IMR-90 (cell line): ENCODE measurements at regions not wholly inside any gene's neighbourhood (a gene's known extent, or its start where the extent isn't known, plus 50 kb on each side); places are given as distances from the start of the nearest gene placed in this dataset.

Source experiments
- ATAC-seq: fragments of 200-7000 bp; cut with Tn5 transposase; 2 replicates; pipeline ENCODE4 v1.9.1; 2020; ENCODE audit warnings: low read depth, mild to moderate bottlenecking, moderate library complexity
- BruUV-seq: library from RNA; stranded (reverse); fragments of 400-500 nt; replicated peaks from 2 replicates; lab custom pipeline; 2021; lab: Mats Ljungman, UMichigan
- CTCF ChIA-PET: fragments of 300-600 bp; formaldehyde crosslinking; extraction: SDS; loops from one replicate; lab custom pipeline; 2021; ENCODE audit warnings: antibody characterized with exemption; lab: Yijun Ruan, JAX
- POLR2A ChIA-PET: fragments of 300-600 bp; sonication (Branson Sonifier 250); formaldehyde crosslinking; loops from one replicate; lab custom pipeline; 2022; ENCODE audit warnings: antibody characterized with exemption; ENCODE audit not compliant: unreplicated experiment; lab: Charles Lee
- DNase-seq: peaks from one replicate; pipeline ENCODE4 v3.0.0; 2013
- H2AFZ ChIP-seq: replicated peaks from 2 replicates; pipeline ENCODE3; 2013; ENCODE audit warnings: low read length, mild to moderate bottlenecking; ENCODE audit not compliant: poor library complexity
- H2AK5ac ChIP-seq: 2 replicates; pipeline ENCODE4 v1.6.1; 2013; ENCODE audit warnings: low read depth, low read length, inconsistent platforms
- H2AK9ac ChIP-seq: replicated peaks from 2 replicates; pipeline ENCODE3; 2013; ENCODE audit warnings: mild to moderate bottlenecking, low read depth, low read length, moderate library complexity; ENCODE audit not compliant: poor library complexity
- H2BK120ac ChIP-seq: 2 replicates; pipeline ENCODE4 v1.6.1; 2013; ENCODE audit warnings: low read depth, low read length, inconsistent platforms
- H2BK15ac ChIP-seq: 3 replicates; pipeline ENCODE4 v1.6.1; 2013; ENCODE audit warnings: low read depth, low read length, inconsistent platforms
- H2BK20ac ChIP-seq: 2 replicates; pipeline ENCODE4 v1.6.1; 2013; ENCODE audit warnings: low read depth, mild to moderate bottlenecking, inconsistent platforms, low read length, moderate library complexity
- H2BK5ac ChIP-seq: 2 replicates; pipeline ENCODE4 v1.6.1; 2013; ENCODE audit warnings: mild to moderate bottlenecking, low read depth, low read length, inconsistent platforms; ENCODE audit not compliant: poor library complexity, severe bottlenecking
- H3K14ac ChIP-seq: replicated peaks from 2 replicates; pipeline ENCODE4 v1.6.1; 2013; ENCODE audit warnings: low read depth, low read length, inconsistent platforms
- H3K18ac ChIP-seq: 2 replicates; pipeline ENCODE4 v1.6.1; 2013; ENCODE audit warnings: low read depth, low read length, control low read depth
- H3K23ac ChIP-seq: 2 replicates; pipeline ENCODE4 v1.6.1; 2013; ENCODE audit warnings: low read depth, low read length, inconsistent platforms
- H3K27ac ChIP-seq: 2 replicates; pipeline ENCODE4 v1.5.1; 2013; ENCODE audit warnings: mild to moderate bottlenecking, control low read depth, low read length; ENCODE audit not compliant: insufficient read depth
- H3K27me3 ChIP-seq: 2 replicates; pipeline ENCODE4 v1.6.1; 2013; ENCODE audit warnings: low read length; ENCODE audit not compliant: control insufficient read depth, insufficient read depth
- H3K36me3 ChIP-seq: 2 replicates; pipeline ENCODE4 v1.6.1; 2013; ENCODE audit warnings: low read length, mixed read lengths; ENCODE audit not compliant: control insufficient read depth, insufficient read depth
- H3K4ac ChIP-seq: 2 replicates; pipeline ENCODE4 v1.6.1; 2013; ENCODE audit warnings: low read depth, low read length, inconsistent platforms
- H3K4me1 ChIP-seq: 2 replicates; pipeline ENCODE4 v1.6.1; 2013; ENCODE audit warnings: low read length, mixed read lengths; ENCODE audit not compliant: control insufficient read depth, insufficient read depth
- H3K4me2 ChIP-seq: 2 replicates; pipeline ENCODE4 v1.6.1; 2013; ENCODE audit warnings: low read depth, mild to moderate bottlenecking, control low read depth, low read length, moderate library complexity
- H3K4me3 ChIP-seq: 2 replicates; pipeline ENCODE4 v1.5.1; 2013; ENCODE audit warnings: low read depth, mild to moderate bottlenecking, control low read depth, low read length, moderate library complexity; ENCODE audit not compliant: insufficient read depth
- H3K56ac ChIP-seq: 2 replicates; pipeline ENCODE4 v1.6.1; 2013; ENCODE audit warnings: low read length, inconsistent platforms; ENCODE audit not compliant: insufficient read depth; ENCODE audit errors: extremely low read depth
- H3K79me1 ChIP-seq, 2 experiments: 2 replicates each; pipeline ENCODE4 v1.6.1; 2013; ENCODE audit warnings: low read length in 2 of 2, inconsistent platforms in 1 of 2, low read depth in 1 of 2
- H3K9ac ChIP-seq: 2 replicates; pipeline ENCODE4 v1.6.1; 2013; ENCODE audit warnings: low read depth, low read length, control low read depth
- H3K9me1 ChIP-seq: 2 replicates; pipeline ENCODE4 v1.6.1; 2013; ENCODE audit warnings: low read length, inconsistent platforms; ENCODE audit not compliant: insufficient read depth
- H3K9me3 ChIP-seq: 2 replicates; pipeline ENCODE4 v1.6.1; 2013; ENCODE audit warnings: low read length; ENCODE audit not compliant: control insufficient read depth, insufficient read depth
- H4K20me1 ChIP-seq: 2 replicates; pipeline ENCODE4 v1.6.1; 2013; ENCODE audit warnings: low read length, inconsistent platforms; ENCODE audit not compliant: insufficient read depth
- H4K5ac ChIP-seq: 2 replicates; pipeline ENCODE4 v1.6.1; 2013; ENCODE audit warnings: mild to moderate bottlenecking, low read depth, low read length, control low read depth
- H4K8ac ChIP-seq, 2 experiments: 2 replicates each; pipeline ENCODE4 v1.6.1; 2013; ENCODE audit warnings: low read depth in 2 of 2, low read length in 2 of 2, control low read depth in 1 of 2, inconsistent platforms in 1 of 2
- H4K91ac ChIP-seq: 2 replicates; pipeline ENCODE4 v1.6.1; 2013; ENCODE audit warnings: low read depth, low read length, inconsistent platforms; ENCODE audit not compliant: insufficient read depth
- BHLHE40 ChIP-seq: fragments of 150-350 bp; IDR thresholded peaks from 2 replicates; pipeline ENCODE4 v1.6.1; 2016; ENCODE audit warnings: mild to moderate bottlenecking, low read depth, low read length
- CEBPB ChIP-seq: IDR thresholded peaks from 2 replicates; pipeline ENCODE4 v1.6.1; 2012; ENCODE audit warnings: low read depth, low read length, improper control_type of control experiment
- CHD1 ChIP-seq: IDR thresholded peaks from 2 replicates; pipeline ENCODE4 v1.6.1; 2012; ENCODE audit warnings: low read depth, low read length, improper control_type of control experiment
- FOS ChIP-seq: fragments of 150-350 bp; IDR thresholded peaks from 2 replicates; pipeline ENCODE4 v1.6.1; 2016; ENCODE audit warnings: low read depth, low read length
- MXI1 ChIP-seq: IDR thresholded peaks from 2 replicates; pipeline ENCODE4 v1.6.1; 2012; ENCODE audit warnings: low read depth, mild to moderate bottlenecking, low read length, moderate library complexity, borderline replicate concordance
- NFE2L2 ChIP-seq: fragments of 150-350 bp; IDR thresholded peaks from 2 replicates; pipeline ENCODE4 v1.6.1; 2016; ENCODE audit warnings: low read depth, mild to moderate bottlenecking, low read length
- RFX5 ChIP-seq: IDR thresholded peaks from 2 replicates; pipeline ENCODE4 v1.8.0; 2012; ENCODE audit warnings: low read depth, mild to moderate bottlenecking, low read length, moderate library complexity
- WGBS, 2 experiments: methylation state at CpG; one replicate each; pipeline versions ENCODE4 v1.1.5 to v1.1.7; 2013; ENCODE audit warnings: missing lambda C conversion rate in 2 of 2; ENCODE audit not compliant: insufficient read length in 1 of 2; ENCODE audit errors: extremely low coverage in 2 of 2; 5-methylcytosine and 5-hydroxymethylcytosine counted together
- dilution Hi-C: fragments of 300-500 bp; cut with HindIII; formaldehyde crosslinking; loops from one replicate; pipeline ENCODE4 v1.14.3; 2018; ENCODE audit warnings: low sequenced_read_pairs; ENCODE audit not compliant: unreplicated experiment
- in situ Hi-C: fragments of 300-500 bp; cut with MboI; formaldehyde crosslinking; loops from 3 replicates; pipeline ENCODE4 v1.14.3; 2019; ENCODE audit warnings: low sequenced_read_pairs, inconsistent platforms, mixed read lengths
- intact Hi-C: fragments of 100-400 bp; cut with micrococcal nuclease; formaldehyde crosslinking; loops from 2 replicates; pipeline ENCODE4 v1.10.0; 2022

DNA sequence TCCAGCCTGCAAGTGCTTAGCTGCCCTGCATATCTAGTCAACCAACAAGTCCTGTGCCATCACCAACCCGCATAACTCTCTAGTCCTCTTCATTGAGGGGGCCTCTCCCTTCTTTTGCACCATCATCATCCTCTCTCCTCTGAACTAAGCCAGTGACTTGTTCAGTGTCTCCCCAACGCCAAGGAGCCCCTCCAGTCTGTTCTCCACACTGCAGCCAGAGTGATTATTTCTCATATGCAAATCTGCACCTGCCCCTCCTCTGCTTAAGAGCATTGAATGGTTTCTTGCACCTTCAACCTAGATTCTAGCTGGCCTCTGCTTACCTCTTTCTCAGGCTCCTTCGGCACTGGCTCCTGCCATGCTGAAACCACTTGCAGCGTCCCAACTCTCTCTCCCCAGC is 141.8 kb downstream of the FAM161A start:
- Histone ChIP-seq H2BK5ac (no peak overlapping the region), H3K18ac (no peak overlapping the region), H3K9me3 (no peaks in the 10 kb centered on the region), H3K4ac (no peak overlapping the region), H2BK20ac (no peak overlapping the region), H4K5ac (no peak overlapping the region), H2BK15ac (no peak overlapping the region), H3K4me3 (no peak overlapping the region), H4K20me1 (no peaks in the 10 kb centered on the region), H2AK5ac (no peak overlapping the region), H3K9me1 (no peaks in the 10 kb centered on the region), H3K36me3 (no peaks in the 10 kb centered on the region), H2AFZ (no peak overlapping the region), H3K79me1 (no peaks in the 10 kb centered on the region), H3K23ac (no peak overlapping the region), H3K27ac (no peak overlapping the region), H3K4me2 (no peak overlapping the region), H4K8ac (no peak overlapping the region), H3K56ac (no peak overlapping the region), H4K91ac (no peak overlapping the region), H3K4me1 (peaks cover 2% of the 10 kb centered on the region), H3K9ac (no peak overlapping the region), H2AK9ac (no peak overlapping the region), H3K14ac (no peak overlapping the region), H2BK120ac (no peak overlapping the region), H3K27me3 (peaks cover 7% of the 10 kb centered on the region; the same call in 1 of the 2 replicates)
- 80% methylated on average over 3 of the region's 4 CpGs; no CpG with 5 or more reads in 1 of the 2 experiments for WGBS, 2 experiments
- ATAC-seq: no peak
- no peak for DNase-seq
- ChIA-PET POLR2A (no interaction called here), CTCF (interaction anchor here (0.5 kb wide), 1 partner anchor 11 kb away, joined by 4 read pairs; no protein-coding TSS in a partner anchor)
- intact Hi-C loops (no loop called here), dilution Hi-C loops (no loop called here), in situ Hi-C loops (no loop called here)
- TF ChIP-seq CEBPB (no peak), NFE2L2 (no peak), RFX5 (no peak), CHD1 (no peak), FOS (no peak), MXI1 (no peak), BHLHE40 (no peak)
- BruUV-seq: no TSS peak
